B cell (primary cell): ENCODE measurements at regions not wholly inside any gene's neighbourhood (a gene's known extent, or its start where the extent isn't known, plus 50 kb on each side); places are given as distances from the start of the nearest gene placed in this dataset.

Source experiments
- ATAC-seq: fragments of 200-7000 bp; cut with Tn5 transposase; one replicate; pipeline ENCODE4 v1.10.0; 2021; ENCODE audit warnings: low read depth, mild to moderate bottlenecking, moderate number of reproducible peaks, moderate library complexity
- CTCF ChIA-PET: fragments of 350-600 bp; sonication (Branson Sonifier 250); formaldehyde crosslinking; loops from one replicate; lab custom pipeline; 2021; ENCODE audit warnings: antibody characterized with exemption, inconsistent platforms; lab: Charles Lee
- POLR2A ChIA-PET: fragments of 350-600 bp; sonication (Branson Sonifier 250); formaldehyde crosslinking; loops from one replicate; lab custom pipeline; 2021; ENCODE audit warnings: antibody characterized with exemption; lab: Charles Lee
- DNase-seq: peaks from one replicate; pipeline ENCODE4 v3.0.0; 2013
- H2AFZ ChIP-seq: 2 replicates; pipeline ENCODE4 v1.6.1; 2012; ENCODE audit warnings: mild to moderate bottlenecking, low read depth, low read length; ENCODE audit not compliant: insufficient read depth, poor library complexity, severe bottlenecking
- H3K27ac ChIP-seq, 2 donors: 1 replicate in 1 of 2; 2 replicates in 1 of 2; pipeline ENCODE4 v1.5.1; 2012 to 2013; ENCODE audit warnings: low read length in 2 of 2, mild to moderate bottlenecking in 2 of 2, moderate library complexity in 1 of 2
- H3K27me3 ChIP-seq, 4 experiments: fragments of 200-600 bp in 1 of 4; sonication (generic) in 1 of 4; replicated peaks in 1 of 4; 1 replicate in 2 of 4; 2 replicates in 2 of 4; pipeline versions ENCODE4 v1.6.1 to v1.7.0; 2013 to 2016; ENCODE audit warnings: low read length in 3 of 4, mild to moderate bottlenecking in 2 of 4, mixed read lengths in 1 of 4, moderate library complexity in 1 of 4; ENCODE audit not compliant: insufficient read depth in 4 of 4, control insufficient read depth in 3 of 4; ENCODE audit errors: control extremely low read depth in 1 of 4
- H3K36me3 ChIP-seq, 2 experiments: replicated peaks in 1 of 2; 1 replicate in 1 of 2; 2 replicates in 1 of 2; pipeline versions ENCODE4 v1.6.1 to v1.7.1; 2013; ENCODE audit warnings: low read length in 1 of 2; ENCODE audit not compliant: insufficient read depth in 2 of 2, control insufficient read depth in 1 of 2; ENCODE audit errors: control extremely low read depth in 1 of 2, extremely low read depth in 1 of 2
- H3K4me1 ChIP-seq, 2 donors: fragments of 200-600 bp in 1 of 2; sonication (generic) in 1 of 2; 1 replicate in 1 of 2; 2 replicates in 1 of 2; pipeline versions ENCODE4 v1.5.1 to v1.6.1; 2013 to 2017; ENCODE audit warnings: low read length in 2 of 2; ENCODE audit not compliant: control insufficient read depth in 2 of 2, insufficient read depth in 2 of 2
- H3K4me2 ChIP-seq: replicated peaks from 2 replicates; pipeline ENCODE3; 2012; ENCODE audit warnings: mild to moderate bottlenecking, low read depth, low read length; ENCODE audit not compliant: poor library complexity, severe bottlenecking
- H3K4me3 ChIP-seq, 5 experiments: fragments of 200-600 bp in 1 of 5; sonication (generic) in 1 of 5; 1 replicate in 3 of 5; 2 replicates in 2 of 5; pipeline versions ENCODE4 v1.5.1 to v1.7.0; 2011 to 2016; ENCODE audit warnings: low read length in 4 of 5, mild to moderate bottlenecking in 4 of 5, low read depth in 2 of 5, control low read depth in 1 of 5, moderate library complexity in 1 of 5; ENCODE audit not compliant: insufficient read depth in 1 of 5; ENCODE audit errors: control extremely low read depth in 1 of 5, extremely low read depth in 1 of 5
- H3K79me2 ChIP-seq: fragments of 200-600 bp; sonication (generic); one replicate; pipeline ENCODE4 v1.6.0; 2016; ENCODE audit warnings: low read length; ENCODE audit not compliant: control insufficient read depth, insufficient read depth
- H3K9ac ChIP-seq: fragments of 200-600 bp; sonication (generic); 2 replicates; pipeline ENCODE4 v1.6.1; 2017; ENCODE audit warnings: mild to moderate bottlenecking, low read length, moderate library complexity
- H3K9me3 ChIP-seq, 3 donors: one replicate each; pipeline versions ENCODE4 v1.6.1 to v1.7.1; 2013; ENCODE audit warnings: low read length in 2 of 3; ENCODE audit not compliant: control insufficient read depth in 2 of 3, insufficient read depth in 1 of 3; ENCODE audit errors: control extremely low read depth in 1 of 3
- H4K20me1 ChIP-seq: 2 replicates; pipeline ENCODE4 v1.6.0; 2012; ENCODE audit warnings: mild to moderate bottlenecking, low read length; ENCODE audit not compliant: insufficient read depth, control insufficient read depth, poor library complexity, severe bottlenecking
- H3K27ac Mint-ChIP-seq: one replicate; pipeline ENCODE4 v1.8.0; 2021; ENCODE audit warnings: mixed read lengths
- H3K27me3 Mint-ChIP-seq: one replicate; pipeline ENCODE4 v1.8.0; 2021; ENCODE audit warnings: mixed read lengths
- H3K4me1 Mint-ChIP-seq: one replicate; pipeline ENCODE4 v1.8.0; 2021; ENCODE audit warnings: mixed read lengths
- H3K4me3 Mint-ChIP-seq: one replicate; pipeline ENCODE4 v1.8.0; 2021; ENCODE audit warnings: mixed read lengths
- H3K9me3 Mint-ChIP-seq: one replicate; pipeline ENCODE4 v1.8.0; 2022; ENCODE audit warnings: mixed read lengths; ENCODE audit not compliant: insufficient read depth
- CTCF ChIP-seq: fragments of 200-600 bp; IDR thresholded peaks from one replicate; pipeline ENCODE4 v1.8.0; 2022; ENCODE audit warnings: antibody characterized with exemption, mild to moderate bottlenecking
- EZH2 ChIP-seq: IDR thresholded peaks from 2 replicates; pipeline ENCODE4 v1.6.1; 2012; ENCODE audit warnings: borderline replicate concordance, low read depth, mild to moderate bottlenecking, moderate library complexity, low read length; ENCODE audit not compliant: insufficient read depth, poor library complexity, severe bottlenecking
- WGBS: methylation state at CpG from one replicate; pipeline ENCODE4 v1.1.5; 2013; ENCODE audit warnings: missing lambda C conversion rate; ENCODE audit not compliant: insufficient coverage; 5-methylcytosine and 5-hydroxymethylcytosine counted together
- intact Hi-C: fragments of 100-400 bp; cut with micrococcal nuclease; formaldehyde crosslinking; loops from one replicate; pipeline ENCODE4 v1.10.0; 2022

- WGBS: no CpG with 5 or more reads among the region's 2 CpGs
- H3K36me3 ChIP-seq: no peaks in the 10 kb centered on the region
- intact Hi-C loops: no loop called here
- Mint-ChIP-seq H3K9me3 (peaks cover 5% of the 10 kb centered on the region), H3K27ac (no peak overlapping the region), H3K4me1 (no peaks in the 10 kb centered on the region), H3K4me3 (no peak overlapping the region), H3K27me3 (no peaks in the 10 kb centered on the region)
- no peaks in the 10 kb centered on the region for H4K20me1 ChIP-seq
- no peak for DNase-seq
- ATAC-seq: no peak
- CTCF ChIA-PET: no interaction called here
- no peak overlapping the region for H2AFZ ChIP-seq
- H3K9me3 ChIP-seq: peaks cover 0 to 5% (median 0%) of the 10 kb centered on the region in 3 donors
- no peak overlapping the region for H3K4me2 ChIP-seq
- H3K79me2 ChIP-seq: no peaks in the 10 kb centered on the region
- no peaks in the 10 kb centered on the region for H3K4me1 ChIP-seq
- POLR2A ChIA-PET: no interaction called here
- no peak overlapping the region for H3K4me3 ChIP-seq
- H3K27ac ChIP-seq: no peak overlapping the region
- H3K27me3 ChIP-seq: no peaks in the 10 kb centered on the region
- H3K9ac ChIP-seq: no peak overlapping the region
- no peak for TF ChIP-seq CTCF
- TF ChIP-seq EZH2: no peak
These were observed 1546.5 kb downstream of the NCAM2 start for GRCh38 chr21:22544747-22545146.

- TF ChIP-seq CTCF (no peak), EZH2 (no peak)
- intact Hi-C loops: no loop called here
- CTCF ChIA-PET: no interaction called here
- no peak overlapping the region for H2AFZ ChIP-seq
- H3K36me3 ChIP-seq: no peaks in the 10 kb centered on the region
- H3K27me3 ChIP-seq: no peaks in the 10 kb centered on the region
- Mint-ChIP-seq H3K27ac (no peak overlapping the region), H3K4me1 (no peaks in the 10 kb centered on the region), H3K9me3 (no peaks in the 10 kb centered on the region), H3K27me3 (no peaks in the 10 kb centered on the region), H3K4me3 (no peak overlapping the region)
- POLR2A ChIA-PET: no interaction called here
- H3K27ac ChIP-seq: no peak overlapping the region
- no peaks in the 10 kb centered on the region for H3K4me1 ChIP-seq
- H4K20me1 ChIP-seq: no peaks in the 10 kb centered on the region
- no peak overlapping the region for H3K4me3 ChIP-seq
- no peaks in the 10 kb centered on the region for H3K79me2 ChIP-seq
- no peak for DNase-seq
- peaks cover 0 to 1% (median 0%) of the 10 kb centered on the region in 3 donors for H3K9me3 ChIP-seq
- ATAC-seq: no peak
- no peak overlapping the region for H3K9ac ChIP-seq
- no peak overlapping the region for H3K4me2 ChIP-seq
These were observed 1554.2 kb downstream of the NCAM2 start for GRCh38 chr21:22552390-22552789.
